Type B pancreatic cell (in vitro differentiated cells): ENCODE measurements at regions not wholly inside any gene's neighbourhood (a gene's known extent, or its start where the extent isn't known, plus 50 kb on each side); places are given as distances from the start of the nearest gene placed in this dataset.
"Not testable (repeated sequence)": the region's sequence is repeated elsewhere in the genome, so short reads cannot be mapped to it uniquely, and the experiment has no call there.

Source experiments
- DNase-seq: peaks from one replicate; pipeline ENCODE4 v3.0.0; 2021; ENCODE audit warnings: mixed read lengths; ENCODE audit not compliant: unreplicated experiment; ENCODE audit errors: extremely low spot score
- H3K27ac Mint-ChIP-seq: 2 replicates; pipeline ENCODE4 v1.8.0; 2021; ENCODE audit warnings: mild to moderate bottlenecking, mixed read lengths
- H3K27me3 Mint-ChIP-seq: 2 replicates; pipeline ENCODE4 v1.8.0; 2021; ENCODE audit warnings: mixed read lengths
- H3K36me3 Mint-ChIP-seq: 2 replicates; pipeline ENCODE4 v1.8.0; 2021; ENCODE audit warnings: mixed read lengths
- H3K4me1 Mint-ChIP-seq: one replicate; pipeline ENCODE4 v1.8.0; 2021; ENCODE audit warnings: mixed read lengths; ENCODE audit not compliant: unreplicated experiment
- H3K4me3 Mint-ChIP-seq: 2 replicates; pipeline ENCODE4 v1.8.0; 2021; ENCODE audit warnings: mild to moderate bottlenecking, mixed read lengths
- H3K9me3 Mint-ChIP-seq: 2 replicates; pipeline ENCODE4 v1.8.0; 2021; ENCODE audit warnings: mixed read lengths
- TF ChIP-seq, protein P1 (sequence below): fragments of 200-600 bp; sonication (generic); conservative IDR thresholded peaks from 2 replicates; pipeline ENCODE4 v1.5.0; 2021; ENCODE audit warnings: antibody characterized with exemption, mild to moderate bottlenecking

DNA sequence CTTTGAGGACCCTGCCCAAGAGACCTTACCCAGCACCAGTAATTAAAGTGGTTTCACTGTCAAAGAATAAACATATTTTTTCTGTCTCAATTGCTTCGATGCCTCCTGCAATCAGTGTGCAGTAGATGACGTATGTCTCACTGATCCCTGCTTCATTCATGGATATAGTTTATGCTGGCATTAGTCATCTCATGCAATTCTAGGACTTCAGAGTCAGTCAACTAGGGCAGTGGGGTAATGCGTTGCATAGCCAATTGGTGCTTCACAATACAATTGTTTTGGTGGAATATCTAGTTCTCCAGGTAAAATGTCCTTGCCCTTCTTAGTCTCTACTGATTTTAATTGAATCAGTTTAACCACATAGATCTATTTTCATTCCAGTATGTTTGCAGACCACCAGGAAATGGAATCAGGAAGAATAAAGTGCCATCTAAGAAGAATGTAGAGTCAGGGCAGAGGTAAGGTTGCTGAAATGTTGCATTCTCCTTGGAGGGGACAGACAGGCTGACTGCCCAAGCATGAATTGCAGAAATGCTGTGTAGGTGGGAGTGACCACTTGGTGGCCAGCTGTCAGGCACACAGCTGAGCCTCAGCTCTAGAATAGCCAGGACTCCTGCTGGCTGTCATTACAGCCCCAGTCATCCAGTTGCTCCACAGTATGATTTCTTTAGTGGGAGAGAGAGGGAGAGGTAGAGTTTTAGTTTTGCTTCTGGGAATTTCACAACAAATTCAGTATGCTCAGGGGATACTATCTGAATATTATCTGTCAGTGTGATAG lies 73.5 kb upstream of the MEGF10 start:
- no peak for DNase-seq
- TF ChIP-seq, protein P1, sequence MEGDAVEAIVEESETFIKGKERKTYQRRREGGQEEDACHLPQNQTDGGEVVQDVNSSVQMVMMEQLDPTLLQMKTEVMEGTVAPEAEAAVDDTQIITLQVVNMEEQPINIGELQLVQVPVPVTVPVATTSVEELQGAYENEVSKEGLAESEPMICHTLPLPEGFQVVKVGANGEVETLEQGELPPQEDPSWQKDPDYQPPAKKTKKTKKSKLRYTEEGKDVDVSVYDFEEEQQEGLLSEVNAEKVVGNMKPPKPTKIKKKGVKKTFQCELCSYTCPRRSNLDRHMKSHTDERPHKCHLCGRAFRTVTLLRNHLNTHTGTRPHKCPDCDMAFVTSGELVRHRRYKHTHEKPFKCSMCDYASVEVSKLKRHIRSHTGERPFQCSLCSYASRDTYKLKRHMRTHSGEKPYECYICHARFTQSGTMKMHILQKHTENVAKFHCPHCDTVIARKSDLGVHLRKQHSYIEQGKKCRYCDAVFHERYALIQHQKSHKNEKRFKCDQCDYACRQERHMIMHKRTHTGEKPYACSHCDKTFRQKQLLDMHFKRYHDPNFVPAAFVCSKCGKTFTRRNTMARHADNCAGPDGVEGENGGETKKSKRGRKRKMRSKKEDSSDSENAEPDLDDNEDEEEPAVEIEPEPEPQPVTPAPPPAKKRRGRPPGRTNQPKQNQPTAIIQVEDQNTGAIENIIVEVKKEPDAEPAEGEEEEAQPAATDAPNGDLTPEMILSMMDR: peak; percentile 40
- Mint-ChIP-seq H3K27ac (no peak overlapping the region), H3K36me3 (no peaks in the 10 kb centered on the region), H3K4me1 (no peaks in the 10 kb centered on the region), H3K4me3 (no peak overlapping the region), H3K9me3 (no peaks in the 10 kb centered on the region), H3K27me3 (no peaks in the 10 kb centered on the region)

DNA sequence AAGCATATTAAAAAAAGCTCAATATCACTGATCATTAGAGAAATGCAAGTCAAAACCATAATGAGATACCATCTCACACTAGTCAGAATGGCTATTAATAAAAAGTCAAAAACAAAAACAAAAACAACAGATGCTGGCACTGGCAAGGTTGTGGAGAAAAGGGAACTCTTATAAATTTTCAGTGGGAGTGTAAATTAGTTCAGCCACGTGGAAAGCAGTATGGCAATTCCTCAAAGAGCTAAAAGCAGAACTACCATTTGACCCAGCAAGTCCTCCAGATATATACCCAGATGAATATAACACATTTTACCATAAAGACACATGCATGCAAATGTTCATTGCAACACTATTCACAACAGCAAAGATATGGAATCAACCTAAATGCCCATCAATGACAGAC lies 68.7 kb upstream of the MEGF10 start:
- H3K27me3 Mint-ChIP-seq, H3K36me3 Mint-ChIP-seq, H3K27ac Mint-ChIP-seq, H3K9me3 Mint-ChIP-seq, H3K4me3 Mint-ChIP-seq, DNase-seq, H3K4me1 Mint-ChIP-seq: not testable (repeated sequence)

DNA sequence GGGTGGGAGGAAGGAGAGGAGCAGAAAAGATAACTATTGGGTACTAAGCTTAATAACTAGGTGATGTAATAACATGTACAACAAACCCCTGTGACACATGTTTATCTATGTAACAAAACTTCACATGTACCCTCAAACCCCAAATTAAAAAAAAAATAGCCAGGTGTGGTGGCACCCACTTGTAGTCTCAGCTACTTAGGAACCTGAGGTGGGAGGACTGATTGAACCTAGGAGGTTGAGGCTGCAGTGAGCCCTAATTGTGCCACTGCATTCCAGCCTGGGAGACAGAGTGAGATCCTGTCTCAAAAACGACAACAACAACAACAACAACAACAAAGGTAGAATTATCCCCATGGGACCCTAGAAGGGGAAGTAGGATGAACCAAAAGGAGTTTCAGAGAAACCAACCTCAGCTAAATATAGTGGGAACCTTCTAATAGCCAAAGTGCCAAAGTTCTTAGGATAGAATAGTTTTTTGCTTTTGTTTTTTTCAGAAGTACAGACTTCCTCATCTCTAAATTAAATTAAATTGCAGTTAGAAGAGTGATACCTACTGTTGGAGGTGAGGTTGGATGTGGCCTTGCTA lies 67.9 kb upstream of the MEGF10 start:
- H3K27me3 Mint-ChIP-seq, DNase-seq, H3K4me1 Mint-ChIP-seq, H3K36me3 Mint-ChIP-seq, H3K4me3 Mint-ChIP-seq, H3K9me3 Mint-ChIP-seq, H3K27ac Mint-ChIP-seq: not testable (repeated sequence)

DNA sequence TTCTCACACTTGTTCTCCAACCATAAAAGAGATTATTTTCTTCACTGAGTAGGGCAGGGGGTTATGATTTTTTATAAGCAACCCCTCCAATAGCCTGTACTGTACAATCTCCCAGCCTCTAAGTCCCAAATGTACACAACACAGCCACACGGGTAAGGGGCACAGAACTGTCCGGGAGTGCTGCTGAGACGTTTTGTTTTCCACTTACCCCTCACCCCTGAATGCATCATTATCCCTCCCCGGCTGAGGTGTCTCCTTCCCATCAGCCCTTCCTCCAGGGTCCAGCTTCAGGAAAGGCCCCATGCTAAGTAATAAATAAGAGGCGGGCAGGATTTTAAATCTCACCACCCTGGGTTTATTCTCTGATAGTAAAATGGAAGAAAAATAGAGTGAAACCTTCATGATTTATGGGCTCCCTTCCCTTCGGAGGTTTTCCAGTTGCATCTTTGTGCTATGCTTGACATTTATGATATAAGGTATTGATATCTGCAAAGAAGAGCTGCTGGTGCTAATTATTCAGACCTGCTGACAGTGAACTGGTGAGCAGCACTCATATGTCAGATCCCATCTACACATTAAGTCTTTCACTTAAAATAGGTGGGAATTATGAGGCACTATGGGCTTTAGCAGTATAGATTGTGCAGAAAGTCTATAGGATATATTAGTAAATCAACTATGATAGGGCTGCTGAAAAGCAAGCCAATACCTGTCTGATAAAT lies 67.2 kb upstream of the MEGF10 start:
- Mint-ChIP-seq H3K27ac (no peak overlapping the region), H3K4me1 (no peaks in the 10 kb centered on the region), H3K36me3 (no peaks in the 10 kb centered on the region), H3K9me3 (no peaks in the 10 kb centered on the region), H3K4me3 (no peak overlapping the region), H3K27me3 (no peaks in the 10 kb centered on the region)
- TF ChIP-seq, protein P1: no peak
- no peak for DNase-seq

DNA sequence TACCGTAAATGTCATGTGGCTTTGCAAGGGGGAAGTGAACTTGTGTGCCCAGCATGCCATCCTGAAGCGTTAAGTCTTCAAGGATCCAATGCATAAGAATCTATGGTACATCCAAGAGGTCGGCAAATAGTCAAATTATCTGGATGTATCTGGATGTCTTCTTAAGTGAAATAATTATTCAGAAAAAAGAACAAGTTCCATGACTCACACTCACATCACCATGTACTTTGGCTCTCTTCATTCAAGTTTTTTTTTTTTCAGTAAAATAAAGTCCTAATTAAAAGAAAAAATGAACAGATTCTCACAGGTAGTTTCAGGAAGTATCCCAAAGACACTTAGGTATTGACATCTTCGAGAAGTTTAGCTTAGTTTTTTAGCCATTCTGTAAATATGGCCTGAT lies 62.7 kb upstream of the MEGF10 start:
- H3K4me1 Mint-ChIP-seq: no peaks in the 10 kb centered on the region
- no peaks in the 10 kb centered on the region for H3K9me3 Mint-ChIP-seq
- H3K27me3 Mint-ChIP-seq: peaks cover 11% of the 10 kb centered on the region
- H3K36me3 Mint-ChIP-seq: no peaks in the 10 kb centered on the region
- H3K4me3 Mint-ChIP-seq: no peak overlapping the region
- TF ChIP-seq, protein P1: no peak
- no peak overlapping the region for H3K27ac Mint-ChIP-seq
- DNase-seq: no peak

DNA sequence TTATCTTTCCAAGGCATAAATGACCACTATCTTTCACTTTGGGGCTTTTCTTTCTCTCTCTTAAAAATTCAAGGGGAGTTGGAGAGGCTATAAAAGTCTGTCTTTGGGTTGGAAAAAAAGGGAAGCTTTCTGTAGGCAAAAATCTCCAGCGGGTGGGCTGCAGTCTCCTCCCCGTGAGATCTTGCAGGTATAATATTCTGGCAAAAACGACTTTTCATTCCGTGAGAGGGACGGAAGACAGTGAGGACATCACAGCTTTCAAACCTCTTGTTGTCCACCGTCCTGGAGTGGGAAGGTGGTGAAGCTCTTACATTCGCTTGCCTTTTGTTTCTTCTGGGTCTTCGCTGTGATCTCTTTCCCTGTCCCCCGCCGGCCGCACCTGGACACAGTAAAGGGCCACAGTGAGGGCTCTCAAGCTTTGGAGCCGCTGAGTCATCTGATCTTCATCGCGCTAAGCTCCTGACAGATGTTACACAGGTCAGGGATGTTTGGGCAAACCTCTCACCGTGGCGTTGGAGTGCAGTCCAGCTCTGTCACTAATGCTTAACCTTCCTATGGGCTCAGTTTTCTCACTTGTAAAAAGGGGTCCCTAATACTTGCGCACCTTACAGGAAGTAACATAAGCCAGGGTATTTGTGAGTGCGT lies 61.9 kb upstream of the MEGF10 start:
- H3K4me1 Mint-ChIP-seq: no peaks in the 10 kb centered on the region
- peak overlapping the region; percentile 86 for H3K27ac Mint-ChIP-seq
- H3K27me3 Mint-ChIP-seq: peaks cover 11% of the 10 kb centered on the region
- peak overlapping the region; percentile 81 for H3K4me3 Mint-ChIP-seq
- DNase-seq: no peak
- no peaks in the 10 kb centered on the region for H3K9me3 Mint-ChIP-seq
- no peaks in the 10 kb centered on the region for H3K36me3 Mint-ChIP-seq
- TF ChIP-seq, protein P1: no peak
